ENCODE measurements at regions not wholly inside any gene's neighbourhood (a gene's known extent, or its start where the extent isn't known, plus 50 kb on each side); places are given as distances from the start of the nearest gene placed in this dataset.

DNA sequence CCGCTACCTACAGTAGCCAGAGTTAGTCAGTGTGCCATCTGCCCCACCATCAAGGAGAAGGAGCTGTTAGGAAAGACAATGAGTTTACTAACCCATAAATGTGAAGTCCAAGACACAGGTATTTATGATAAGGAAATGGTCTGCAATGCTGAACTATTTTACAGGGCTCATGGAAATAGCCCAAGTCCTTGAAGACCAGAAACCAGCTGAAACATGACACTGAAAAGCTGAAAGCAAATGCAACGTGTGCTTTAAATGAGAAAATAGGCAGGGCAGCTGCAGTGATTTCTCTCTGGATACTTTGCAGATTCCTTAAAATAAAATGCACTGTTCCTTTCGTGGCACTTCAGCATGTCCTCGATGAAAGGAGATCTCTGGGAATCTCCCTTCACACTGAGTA is 256.4 kb upstream of the TCF4 start:
- no peak for TF ChIP-seq CTCF (IDR thresholded peaks at IDR 0.05)
- TF ChIP-seq EP300 (IDR thresholded peaks at IDR 0.05), result no peak
- TF ChIP-seq POLR2A (IDR thresholded peaks at IDR 0.05), result no peak

Measured in gastroesophageal sphincter (tissue), 3 donors.